22Rv1 (cell line): ENCODE measurements at regions not wholly inside any gene's neighbourhood (a gene's known extent, or its start where the extent isn't known, plus 50 kb on each side); places are given as distances from the start of the nearest gene placed in this dataset.

Source experiments
- CTCF ChIP-seq: fragments of 450-650 bp; IDR thresholded peaks from 2 replicates; pipeline ENCODE4 v1.5.1; 2017; ENCODE audit warnings: mild to moderate bottlenecking
- ZFX ChIP-seq: fragments of 450-650 bp; IDR thresholded peaks from 2 replicates; pipeline ENCODE4 v1.6.1; 2017; ENCODE audit warnings: antibody characterized with exemption, borderline replicate concordance

- TF ChIP-seq CTCF (no peak), ZFX (no peak)
These were observed 326.9 kb downstream of the UBE3D start for GRCh38 chr6:82738773-82739172.
